ENCODE measurements at regions not wholly inside any gene's neighbourhood (a gene's known extent, or its start where the extent isn't known, plus 50 kb on each side); places are given as distances from the start of the nearest gene placed in this dataset.

DNA sequence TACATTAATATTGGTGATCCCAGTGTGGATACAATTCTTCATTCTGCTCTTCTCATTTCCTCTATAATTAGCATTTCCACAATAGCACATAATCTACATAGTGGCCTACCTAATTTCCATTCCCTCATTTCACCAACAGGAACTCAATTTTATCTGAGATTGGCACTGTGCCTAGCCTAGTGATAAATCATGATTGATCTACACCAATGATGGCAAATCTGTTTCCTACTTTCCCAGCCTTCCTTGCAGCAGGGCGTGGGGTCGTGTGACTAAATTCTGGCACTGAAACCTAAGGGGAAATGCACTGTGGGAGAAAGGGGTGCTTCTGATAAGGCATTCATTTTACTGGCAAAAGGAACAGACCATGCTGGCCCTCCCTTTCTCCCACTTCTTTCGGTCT lies 66.6 kb upstream of the TOM1L1 start:
- no peak overlapping the region for H2BK12ac ChIP-seq (ENCODE audit: low read length in 2 of 2)
- H2AK5ac ChIP-seq (ENCODE audit: low read length, severe bottlenecking), result no peak overlapping the region
- no peak overlapping the region for H2BK120ac ChIP-seq (ENCODE audit: low read depth, low read length)
- H4K91ac ChIP-seq (ENCODE audit: low read length), result no peak overlapping the region
- no peak overlapping the region for H3K4me2 ChIP-seq (ENCODE audit: low read length, poor library complexity, severe bottlenecking)
- no peak overlapping the region for H2BK15ac ChIP-seq (ENCODE audit: low read depth, poor library complexity, severe bottlenecking)
- no peak overlapping the region for H3K4ac ChIP-seq (ENCODE audit: low read depth in 1 of 2, low read length in 2 of 2)
- H3K36me3 ChIP-seq (ENCODE audit: control insufficient read depth in 1 of 2, insufficient read depth in 2 of 2, low read depth in 1 of 2, low read length in 2 of 2), result no peaks in the 10 kb centered on the region
- no peak overlapping the region for H2AFZ ChIP-seq (ENCODE audit: low read depth, low read length)
- no peak overlapping the region for H3K9ac ChIP-seq (ENCODE audit: low read length)
- H3K79me1 ChIP-seq (replicated peaks; ENCODE audit: low read length, poor library complexity, severe bottlenecking), result no peaks in the 10 kb centered on the region
- H3K23ac ChIP-seq (ENCODE audit: low read length in 2 of 2), result no peak overlapping the region
- H2BK5ac ChIP-seq (ENCODE audit: low read depth, low read length, poor library complexity, severe bottlenecking), result no peak overlapping the region
- H3K4me3 ChIP-seq (ENCODE audit: insufficient read depth in 1 of 2, low read depth in 1 of 2, low read length in 2 of 2), result no peak overlapping the region
- no peak overlapping the region for H3K27ac ChIP-seq (ENCODE audit: low read length, poor library complexity, severe bottlenecking)
- no peaks in the 10 kb centered on the region for H3K4me1 ChIP-seq (ENCODE audit: control insufficient read depth, insufficient read depth, low read depth, low read length)
- H3K14ac ChIP-seq (ENCODE audit: low read length in 2 of 2), result no peak overlapping the region
- no peak overlapping the region for H4K8ac ChIP-seq (ENCODE audit: low read length)
- H3K9me3 ChIP-seq (ENCODE audit: control insufficient read depth, low read length), result peaks cover 8% of the 10 kb centered on the region
- WGBS, result 61% methylated on average over 3 of the region's 3 CpGs
- no peak overlapping the region for H3K18ac ChIP-seq (ENCODE audit: low read depth in 1 of 2, low read length in 2 of 2)
- no peaks in the 10 kb centered on the region for H3K27me3 ChIP-seq (ENCODE audit: control insufficient read depth in 1 of 2, insufficient read depth in 1 of 2, low read length in 2 of 2)
- DNase-seq, result no peak

DNA sequence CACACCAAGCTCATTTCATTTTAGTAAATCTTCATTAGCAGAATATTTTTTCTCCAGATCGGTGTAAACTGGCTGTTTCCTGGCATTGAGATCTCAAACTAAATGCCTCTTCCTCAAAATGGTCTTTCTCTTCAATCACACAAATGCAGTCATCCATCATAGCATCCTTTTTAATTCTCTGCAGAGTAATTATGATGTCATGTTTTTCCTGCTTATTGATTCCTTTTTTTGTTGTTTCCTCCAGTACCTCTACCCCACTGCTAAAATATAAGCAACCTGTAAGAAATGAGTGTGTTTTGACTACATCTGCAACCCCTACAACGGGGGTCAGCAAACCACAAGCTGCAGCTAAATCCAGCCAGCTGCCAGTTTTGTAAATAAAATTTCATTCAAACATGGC lies 65.6 kb upstream of the TOM1L1 start:
- Histone ChIP-seq H3K27me3 (ENCODE audit: control insufficient read depth in 1 of 2, insufficient read depth in 1 of 2, low read length in 2 of 2) (no peaks in the 10 kb centered on the region), H2AK5ac (ENCODE audit: low read length, severe bottlenecking) (no peak overlapping the region), H3K79me1 (replicated peaks; ENCODE audit: low read length, poor library complexity, severe bottlenecking) (no peaks in the 10 kb centered on the region), H3K18ac (ENCODE audit: low read depth in 1 of 2, low read length in 2 of 2) (no peak overlapping the region), H2BK12ac (ENCODE audit: low read length in 2 of 2) (no peak overlapping the region), H2BK5ac (ENCODE audit: low read depth, low read length, poor library complexity, severe bottlenecking) (no peak overlapping the region), H3K4me3 (ENCODE audit: insufficient read depth in 1 of 2, low read depth in 1 of 2, low read length in 2 of 2) (no peak overlapping the region), H3K23ac (ENCODE audit: low read length in 2 of 2) (no peak overlapping the region), H3K4ac (ENCODE audit: low read depth in 1 of 2, low read length in 2 of 2) (no peak overlapping the region), H2AFZ (ENCODE audit: low read depth, low read length) (no peak overlapping the region), H3K27ac (ENCODE audit: low read length, poor library complexity, severe bottlenecking) (no peak overlapping the region), H3K4me1 (ENCODE audit: control insufficient read depth, insufficient read depth, low read depth, low read length) (no peaks in the 10 kb centered on the region), H2BK120ac (ENCODE audit: low read depth, low read length) (no peak overlapping the region), H3K36me3 (ENCODE audit: control insufficient read depth in 1 of 2, insufficient read depth in 2 of 2, low read depth in 1 of 2, low read length in 2 of 2) (no peaks in the 10 kb centered on the region), H3K9me3 (ENCODE audit: control insufficient read depth, low read length) (peaks cover 8% of the 10 kb centered on the region), H3K14ac (ENCODE audit: low read length in 2 of 2) (no peak overlapping the region), H4K91ac (ENCODE audit: low read length) (no peak overlapping the region), H3K9ac (ENCODE audit: low read length) (no peak overlapping the region), H3K4me2 (ENCODE audit: low read length, poor library complexity, severe bottlenecking) (no peak overlapping the region), H4K8ac (ENCODE audit: low read length) (no peak overlapping the region), H2BK15ac (ENCODE audit: low read depth, poor library complexity, severe bottlenecking) (no peak overlapping the region)
- 51% methylated on average over 2 of the region's 2 CpGs for WGBS
- no peak for DNase-seq

DNA sequence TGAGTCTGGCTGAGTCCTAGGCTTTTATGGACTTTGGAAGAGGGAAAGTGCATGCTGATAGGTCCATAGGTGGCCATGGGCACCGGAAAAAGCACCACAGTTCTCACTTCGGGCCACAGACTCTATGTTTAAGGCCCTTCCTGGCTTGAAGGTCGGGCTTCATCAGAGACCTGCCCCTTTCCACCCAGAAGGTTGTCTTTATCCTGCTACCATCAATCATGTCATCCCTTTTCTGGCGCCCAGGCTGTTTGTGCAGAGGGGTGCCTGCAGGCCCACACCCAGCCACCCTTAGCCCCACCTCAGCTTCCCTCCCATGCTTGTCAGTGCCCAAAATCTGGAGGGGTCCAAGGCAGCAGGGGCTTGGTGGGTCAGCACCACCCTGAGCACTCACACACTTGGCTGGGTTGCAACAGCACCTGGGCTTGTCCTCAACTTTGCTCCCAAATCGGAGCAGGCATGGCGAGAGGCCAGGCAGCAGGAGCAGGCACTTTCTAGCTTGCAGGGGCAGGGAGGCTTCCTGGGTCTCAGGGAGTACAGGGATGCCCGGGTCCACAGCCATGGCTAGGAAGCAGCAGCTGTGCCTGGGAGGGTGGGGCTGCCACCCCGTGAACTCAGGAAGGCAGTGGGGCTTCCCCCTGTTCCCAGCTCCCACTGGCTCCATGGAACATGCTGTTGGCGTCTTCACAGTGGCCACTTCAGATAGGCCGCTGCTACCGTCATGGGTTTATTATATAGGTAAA lies 63.8 kb upstream of the TOM1L1 start:
- Histone ChIP-seq H3K4me1 (ENCODE audit: control insufficient read depth, insufficient read depth, low read depth, low read length) (no peaks in the 10 kb centered on the region), H3K27ac (ENCODE audit: low read length, poor library complexity, severe bottlenecking) (no peak overlapping the region), H3K23ac (ENCODE audit: low read length in 2 of 2) (no peak overlapping the region)

DNA sequence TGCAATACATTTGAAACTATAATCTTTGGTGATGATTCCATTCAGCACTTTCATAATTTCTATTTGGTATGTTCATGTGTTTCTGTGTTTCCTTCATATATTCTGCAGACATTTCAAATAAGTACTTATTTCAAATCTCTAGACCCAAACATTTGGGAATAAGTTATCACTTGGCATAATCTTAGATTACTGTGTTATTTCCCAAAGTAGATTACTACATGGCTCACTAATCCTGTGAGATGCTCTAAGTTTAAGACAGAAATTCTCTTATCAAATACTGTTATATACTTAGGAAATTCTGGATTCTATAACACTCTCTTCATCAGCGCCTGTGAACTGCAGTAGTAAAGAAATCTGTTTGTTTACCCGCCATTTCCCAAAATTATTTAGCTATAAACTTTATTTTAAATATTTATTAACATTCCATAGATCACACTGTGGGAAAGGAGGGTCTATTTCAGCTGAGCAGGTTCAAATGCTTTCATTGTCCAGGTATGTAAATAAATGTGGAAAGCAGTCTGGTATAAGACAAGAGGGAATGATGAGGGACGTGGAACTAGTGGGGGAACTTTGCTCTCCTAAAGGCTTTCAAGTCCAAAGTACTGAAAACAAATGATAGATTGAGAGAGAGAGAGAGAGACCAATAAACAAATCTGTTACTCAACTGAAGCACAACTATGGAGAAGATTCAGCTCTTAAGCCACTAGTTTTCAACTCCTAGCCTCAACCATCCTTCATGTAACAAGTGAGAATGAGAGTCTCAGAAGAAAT lies 61.8 kb upstream of the TOM1L1 start:
- Histone ChIP-seq H3K27me3 (ENCODE audit: control insufficient read depth in 1 of 2, insufficient read depth in 1 of 2, low read length in 2 of 2) (no peaks in the 10 kb centered on the region), H3K4me3 (ENCODE audit: insufficient read depth in 1 of 2, low read depth in 1 of 2, low read length in 2 of 2) (no peak overlapping the region), H3K18ac (ENCODE audit: low read depth in 1 of 2, low read length in 2 of 2) (no peak overlapping the region), H2BK15ac (ENCODE audit: low read depth, poor library complexity, severe bottlenecking) (no peak overlapping the region), H3K4me2 (ENCODE audit: low read length, poor library complexity, severe bottlenecking) (no peak overlapping the region), H3K4ac (ENCODE audit: low read depth in 1 of 2, low read length in 2 of 2) (no peak overlapping the region), H2BK5ac (ENCODE audit: low read depth, low read length, poor library complexity, severe bottlenecking) (no peak overlapping the region), H3K36me3 (ENCODE audit: control insufficient read depth in 1 of 2, insufficient read depth in 2 of 2, low read depth in 1 of 2, low read length in 2 of 2) (no peaks in the 10 kb centered on the region), H4K91ac (ENCODE audit: low read length) (no peak overlapping the region), H2AFZ (ENCODE audit: low read depth, low read length) (no peak overlapping the region), H3K9me3 (ENCODE audit: control insufficient read depth, low read length) (peaks cover 8% of the 10 kb centered on the region), H2BK12ac (ENCODE audit: low read length in 2 of 2) (no peak overlapping the region), H3K14ac (ENCODE audit: low read length in 2 of 2) (no peak overlapping the region), H3K23ac (ENCODE audit: low read length in 2 of 2) (no peak overlapping the region), H3K4me1 (ENCODE audit: control insufficient read depth, insufficient read depth, low read depth, low read length) (no peaks in the 10 kb centered on the region), H3K9ac (ENCODE audit: low read length) (no peak overlapping the region), H2AK5ac (ENCODE audit: low read length, severe bottlenecking) (no peak overlapping the region), H4K8ac (ENCODE audit: low read length) (no peak overlapping the region), H3K27ac (ENCODE audit: low read length, poor library complexity, severe bottlenecking) (no peak overlapping the region), H3K79me1 (replicated peaks; ENCODE audit: low read length, poor library complexity, severe bottlenecking) (no peaks in the 10 kb centered on the region), H2BK120ac (ENCODE audit: low read depth, low read length) (no peak overlapping the region)
- WGBS, result 29% methylated on average over 1 of the region's 3 CpGs
- DNase-seq, result no peak

More for the DNA sequence above, 63.8 kb upstream of the TOM1L1 start:
- H3K18ac ChIP-seq (ENCODE audit: low read depth in 1 of 2, low read length in 2 of 2), result no peak overlapping the region
- H3K14ac ChIP-seq (ENCODE audit: low read length in 2 of 2), result no peak overlapping the region
- H3K4ac ChIP-seq (ENCODE audit: low read depth in 1 of 2, low read length in 2 of 2), result no peak overlapping the region
- H2BK5ac ChIP-seq (ENCODE audit: low read depth, low read length, poor library complexity, severe bottlenecking), result no peak overlapping the region
- 74% methylated on average over 9 of the region's 11 CpGs for WGBS
- no peak overlapping the region for H3K9ac ChIP-seq (ENCODE audit: low read length)
- no peaks in the 10 kb centered on the region for H3K79me1 ChIP-seq (replicated peaks; ENCODE audit: low read length, poor library complexity, severe bottlenecking)
- no peak overlapping the region for H3K4me3 ChIP-seq (ENCODE audit: insufficient read depth in 1 of 2, low read depth in 1 of 2, low read length in 2 of 2)
- H2BK120ac ChIP-seq (ENCODE audit: low read depth, low read length), result no peak overlapping the region
- H2AK5ac ChIP-seq (ENCODE audit: low read length, severe bottlenecking), result no peak overlapping the region
- peaks cover 8% of the 10 kb centered on the region for H3K9me3 ChIP-seq (ENCODE audit: control insufficient read depth, low read length)
- no peak overlapping the region for H3K4me2 ChIP-seq (ENCODE audit: low read length, poor library complexity, severe bottlenecking)
- no peak overlapping the region for H2BK12ac ChIP-seq (ENCODE audit: low read length in 2 of 2)
- H3K36me3 ChIP-seq (ENCODE audit: control insufficient read depth in 1 of 2, insufficient read depth in 2 of 2, low read depth in 1 of 2, low read length in 2 of 2), result no peaks in the 10 kb centered on the region
- no peak for DNase-seq
- H3K27me3 ChIP-seq (ENCODE audit: control insufficient read depth in 1 of 2, insufficient read depth in 1 of 2, low read length in 2 of 2), result no peaks in the 10 kb centered on the region
- H4K8ac ChIP-seq (ENCODE audit: low read length), result no peak overlapping the region
- no peak overlapping the region for H4K91ac ChIP-seq (ENCODE audit: low read length)
- H2AFZ ChIP-seq (ENCODE audit: low read depth, low read length), result no peak overlapping the region
- H2BK15ac ChIP-seq (ENCODE audit: low read depth, poor library complexity, severe bottlenecking), result no peak overlapping the region
